HPDE6-E6E7 (cell line): ENCODE measurements at regions not wholly inside any gene's neighbourhood (a gene's known extent, or its start where the extent isn't known, plus 50 kb on each side); places are given as distances from the start of the nearest gene placed in this dataset.

Experiments used
- DNase-seq: peaks from one replicate; pipeline ENCODE4 v3.0.0; 2011; ENCODE audit warnings: missing footprints; ENCODE audit errors: extremely low spot score

DNA sequence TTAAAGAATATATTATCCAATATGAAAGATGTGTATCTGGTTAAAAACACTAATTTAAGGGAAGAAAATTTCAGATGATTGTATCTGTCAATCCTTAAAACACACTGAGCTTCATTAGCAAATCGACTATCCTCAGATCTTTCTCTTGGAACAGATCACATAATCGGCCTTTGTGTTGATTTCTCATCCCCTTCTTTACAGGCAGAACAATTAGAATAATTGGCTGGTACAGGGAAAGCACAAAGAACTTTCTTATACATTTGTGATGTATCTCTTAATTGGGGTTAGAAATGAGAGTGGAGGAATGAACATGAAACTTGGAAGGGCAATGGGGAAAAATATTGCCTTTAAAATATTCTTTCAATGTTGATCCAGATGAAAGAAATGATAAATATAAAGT lies 662.1 kb downstream of the TLE4 start:
- no peak for DNase-seq

DNA sequence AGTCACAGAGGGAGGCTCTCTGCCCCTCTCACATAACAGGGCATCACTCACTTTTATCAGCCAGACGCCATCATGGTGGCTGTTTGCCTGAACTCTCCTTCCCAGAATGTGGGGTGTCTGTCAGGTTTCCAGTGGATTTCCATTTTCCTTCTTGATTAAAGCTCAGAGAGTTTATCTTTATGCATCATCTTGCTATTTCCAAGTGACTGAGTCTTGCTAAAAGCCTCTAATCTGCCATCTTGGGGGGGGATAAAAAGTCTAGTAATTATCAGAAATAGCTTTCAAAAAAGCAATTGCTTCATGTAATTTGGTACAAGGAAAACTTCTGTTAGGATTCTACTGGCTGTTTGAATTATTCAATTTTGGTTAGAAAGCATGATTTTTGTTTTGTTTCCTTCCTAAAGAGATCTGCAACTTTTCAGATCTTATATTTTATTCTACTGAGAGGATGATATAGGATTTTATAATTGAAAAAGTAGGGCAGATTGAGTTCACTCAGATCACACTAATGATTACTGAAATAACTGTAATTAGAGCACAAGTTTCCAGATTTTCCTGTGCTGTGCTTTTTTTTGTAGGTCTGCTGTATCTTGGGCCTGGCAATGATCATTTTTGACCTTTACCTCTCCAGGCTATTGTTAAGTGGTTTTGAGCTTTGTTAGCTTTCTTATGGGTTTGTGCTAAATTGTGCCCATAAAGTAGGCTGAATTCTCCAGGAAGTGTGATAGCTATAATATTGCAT lies 661.5 kb downstream of the TLE4 start:
- no peak for DNase-seq

DNA sequence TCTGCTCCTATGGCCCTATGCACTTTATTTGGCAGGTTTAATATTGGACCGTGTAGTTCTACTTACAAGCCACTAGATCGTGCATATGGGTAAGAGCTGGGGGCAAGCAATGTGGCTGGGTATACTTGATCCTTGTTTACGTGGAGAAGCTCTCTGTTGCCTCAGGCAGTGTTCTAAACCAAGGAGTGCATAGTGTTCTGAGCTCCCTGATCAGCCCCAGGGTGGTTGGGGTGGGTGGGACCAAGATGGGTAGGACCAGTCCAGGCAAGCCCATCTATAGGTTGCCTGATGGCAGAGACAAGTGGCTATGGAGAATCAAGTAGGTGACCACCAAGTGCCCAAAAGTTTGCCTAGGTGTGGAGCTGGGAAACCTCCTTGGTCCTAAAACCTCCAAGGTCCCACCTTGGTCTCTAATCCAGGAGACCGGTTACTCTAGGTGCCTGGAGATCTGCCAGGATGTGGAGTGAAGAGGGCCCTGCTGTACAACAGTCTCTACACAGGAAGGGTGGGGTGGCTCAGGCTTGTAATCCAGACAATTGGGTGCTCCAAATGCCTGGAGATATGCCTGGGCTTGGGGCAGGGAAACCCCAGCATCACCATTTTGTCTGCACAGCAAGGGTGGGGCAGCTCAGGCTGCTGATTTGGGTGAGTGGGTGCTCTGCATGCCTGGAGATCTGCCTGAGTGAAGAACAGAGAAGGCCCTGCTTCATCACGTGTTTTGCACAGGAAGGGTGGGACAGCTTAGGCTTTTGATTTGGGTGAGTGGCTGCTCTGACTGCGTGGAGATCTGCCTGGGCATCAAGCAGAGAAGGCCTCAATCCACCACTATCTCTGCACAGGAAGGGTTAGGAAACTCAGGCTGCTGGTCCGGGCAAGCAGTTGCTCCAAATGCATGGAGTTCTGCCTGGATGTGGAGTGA lies 659.8 kb downstream of the TLE4 start:
- no peak for DNase-seq

DNA sequence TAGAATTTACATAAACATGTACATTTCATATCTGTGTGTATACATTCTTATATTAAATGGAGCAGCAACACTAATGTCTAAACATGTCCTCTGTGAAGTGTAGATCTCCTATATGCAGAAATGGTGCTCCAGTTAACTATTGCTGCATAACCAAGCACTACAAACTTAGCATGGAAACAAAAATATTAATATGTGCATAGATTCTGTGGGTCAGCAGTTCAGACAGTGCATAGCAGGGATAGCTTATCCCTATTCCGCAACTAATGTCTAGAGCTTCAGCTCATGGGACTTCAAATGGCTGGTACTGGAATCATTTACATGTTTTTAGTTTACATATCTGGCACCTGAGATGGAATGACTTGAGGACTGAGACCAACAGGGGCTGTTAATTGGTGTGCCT lies 652.1 kb downstream of the TLE4 start:
- no peak for DNase-seq

DNA sequence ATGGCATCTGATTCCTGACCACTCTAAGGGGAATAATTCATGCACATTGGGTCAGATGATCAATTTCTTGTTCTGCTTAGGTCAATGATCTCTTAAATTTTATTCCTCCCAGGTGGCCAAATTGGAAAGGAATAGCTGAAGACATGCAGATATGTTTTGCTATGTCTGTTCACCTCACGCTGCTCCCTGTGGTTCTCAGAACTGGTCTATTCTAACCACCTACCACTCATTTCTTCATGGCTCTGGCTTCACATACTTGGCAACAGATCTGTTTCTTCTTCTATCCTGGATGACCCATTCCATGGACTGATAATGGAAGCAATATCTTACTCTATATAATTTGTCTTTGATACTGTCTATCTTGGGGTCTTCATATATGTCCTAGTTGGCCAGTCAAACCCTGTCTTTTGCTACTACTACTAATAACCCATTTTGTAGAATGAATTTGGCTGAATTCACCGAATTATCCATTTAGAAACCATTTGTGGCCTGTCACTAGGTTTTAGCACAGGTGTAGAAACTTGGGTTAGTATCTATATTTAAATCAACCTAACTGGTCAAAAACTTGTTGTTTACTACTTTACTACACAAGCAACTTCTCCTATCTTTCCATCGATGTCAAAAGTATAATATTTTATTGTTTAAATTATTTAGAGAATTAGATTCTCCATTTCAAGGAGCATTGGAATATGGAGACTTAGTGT lies 650.9 kb downstream of the TLE4 start:
- no peak for DNase-seq

DNA sequence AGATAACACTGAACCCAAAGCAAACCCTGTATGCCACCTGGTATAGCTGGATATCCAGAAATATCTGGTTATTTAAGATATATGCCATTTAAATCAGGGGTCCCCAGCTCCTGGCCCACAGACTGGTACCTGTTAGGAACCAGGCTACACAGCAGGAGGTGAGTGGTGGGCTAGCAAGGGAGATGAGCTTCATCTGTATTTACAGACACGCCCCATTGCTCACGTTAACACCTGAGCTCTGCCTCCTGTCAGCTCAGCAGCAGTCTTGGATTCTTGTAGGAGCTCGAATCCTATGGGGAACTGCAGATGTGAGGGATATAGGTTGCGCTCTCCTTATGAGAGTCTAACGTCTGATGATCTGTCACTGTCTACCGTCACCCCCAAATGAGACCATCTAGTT lies 646.6 kb downstream of the TLE4 start:
- no peak for DNase-seq

DNA sequence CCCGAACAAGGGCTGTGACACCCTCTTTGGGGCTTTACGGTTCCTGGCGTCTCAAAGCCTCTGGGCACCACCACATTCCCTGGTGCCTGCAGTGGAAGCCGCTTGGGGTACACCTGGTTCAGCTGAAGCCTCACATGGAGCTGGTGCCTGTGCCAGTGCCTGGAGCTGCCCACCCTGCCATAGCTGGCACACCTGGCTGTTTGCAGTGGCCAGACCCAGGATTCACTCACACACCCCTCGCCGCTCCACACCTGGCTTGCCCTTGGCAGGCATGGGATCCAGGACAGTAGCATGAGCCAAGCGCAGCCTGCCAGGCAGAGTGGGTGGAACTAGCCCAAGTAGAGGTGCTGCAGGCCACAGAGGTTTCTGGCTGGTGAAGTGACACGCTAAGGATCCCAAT lies 641.8 kb downstream of the TLE4 start:
- no peak for DNase-seq

DNA sequence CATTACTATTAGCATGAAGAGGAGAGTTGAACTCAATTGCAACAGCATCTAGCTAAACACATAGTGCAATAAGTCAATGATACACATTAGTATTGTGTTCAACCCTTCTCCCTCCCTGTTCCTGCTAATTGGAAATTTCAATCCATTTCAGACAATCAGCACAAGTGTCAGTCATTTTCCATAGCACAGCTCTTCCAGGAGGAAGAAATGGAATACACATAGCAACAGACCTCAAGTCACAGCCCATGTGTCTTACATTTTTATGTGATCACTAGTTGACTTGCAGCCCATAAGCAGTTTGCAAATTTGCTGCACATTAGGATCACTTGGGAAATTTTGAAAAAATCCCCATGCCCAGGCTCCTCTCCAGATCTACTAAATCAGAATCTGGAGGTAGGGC lies 636.9 kb downstream of the TLE4 start:
- DNase-seq: no peak

DNA sequence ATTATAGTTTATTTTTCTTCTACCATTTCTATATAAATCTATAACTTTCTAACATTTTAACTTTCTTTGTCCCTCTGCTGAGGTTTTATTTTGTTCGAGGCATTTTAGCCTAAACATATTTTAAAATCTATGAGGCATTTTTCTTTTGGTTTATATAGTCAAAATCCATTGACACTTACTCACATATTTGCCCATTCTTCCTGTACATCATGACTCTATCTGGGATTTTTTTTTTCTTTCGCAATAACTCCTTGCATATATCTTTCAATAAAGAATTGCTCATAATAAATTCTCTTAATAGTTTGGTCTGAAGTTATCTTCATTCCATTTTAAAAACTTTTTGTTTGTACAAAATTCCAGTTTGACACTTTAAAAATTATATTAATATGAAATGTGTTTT lies 632.3 kb downstream of the TLE4 start:
- no peak for DNase-seq

DNA sequence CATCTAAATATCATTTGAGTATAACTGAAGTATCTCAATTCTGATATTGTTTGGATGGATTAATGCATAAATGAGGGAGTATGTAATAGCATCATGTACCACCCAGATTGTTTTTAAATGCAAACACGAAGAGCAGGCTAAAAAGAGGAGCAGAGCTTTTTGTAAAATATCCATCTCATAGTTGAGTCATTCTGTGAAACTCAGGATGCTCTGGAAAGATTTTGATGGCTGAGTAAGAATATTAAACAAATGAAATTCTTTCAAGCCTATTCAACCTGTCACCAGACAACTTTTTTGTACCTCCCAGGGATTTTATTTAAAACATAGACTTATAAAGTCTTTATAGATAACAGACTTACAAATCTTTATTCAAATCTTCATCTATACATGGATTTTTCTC lies 625.9 kb downstream of the TLE4 start:
- no peak for DNase-seq

DNA sequence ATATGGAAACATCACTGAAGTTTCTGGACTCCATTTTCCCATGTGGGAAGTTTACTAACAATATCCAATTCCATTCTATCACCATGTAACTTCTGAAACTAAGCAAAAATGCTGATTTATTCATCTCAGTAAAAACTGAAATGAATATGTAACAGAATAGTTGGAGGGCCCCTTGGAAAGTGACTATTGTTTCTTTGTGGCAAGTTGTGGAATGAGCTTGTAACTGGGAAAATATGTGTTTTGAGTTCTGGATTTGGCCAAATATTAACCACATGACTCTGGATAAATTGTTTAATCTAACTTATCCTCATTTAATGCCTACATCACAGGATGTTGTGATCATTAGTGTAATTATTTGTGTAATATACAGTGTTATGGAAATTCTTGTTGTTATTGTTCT lies 619.3 kb downstream of the TLE4 start:
- DNase-seq: no peak

DNA sequence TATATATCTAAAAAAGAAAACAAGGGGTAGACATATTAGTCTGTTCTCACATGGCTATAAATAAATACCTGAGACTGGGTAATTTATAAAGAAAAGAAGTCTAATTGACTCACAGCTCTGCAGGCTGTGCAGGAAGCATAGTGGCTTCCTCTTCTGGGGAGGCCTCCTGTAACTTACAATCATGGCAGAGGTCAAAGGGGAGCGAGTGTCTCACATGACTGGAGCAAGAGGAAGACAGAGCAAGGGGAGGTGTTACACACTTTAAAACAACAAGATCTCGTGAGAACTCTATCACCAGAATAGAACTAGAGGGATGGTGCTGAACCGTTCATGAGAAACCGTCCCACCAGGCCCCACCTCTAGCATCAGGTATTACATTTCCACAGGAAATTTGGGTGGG lies 616.8 kb downstream of the TLE4 start:
- no peak for DNase-seq

DNA sequence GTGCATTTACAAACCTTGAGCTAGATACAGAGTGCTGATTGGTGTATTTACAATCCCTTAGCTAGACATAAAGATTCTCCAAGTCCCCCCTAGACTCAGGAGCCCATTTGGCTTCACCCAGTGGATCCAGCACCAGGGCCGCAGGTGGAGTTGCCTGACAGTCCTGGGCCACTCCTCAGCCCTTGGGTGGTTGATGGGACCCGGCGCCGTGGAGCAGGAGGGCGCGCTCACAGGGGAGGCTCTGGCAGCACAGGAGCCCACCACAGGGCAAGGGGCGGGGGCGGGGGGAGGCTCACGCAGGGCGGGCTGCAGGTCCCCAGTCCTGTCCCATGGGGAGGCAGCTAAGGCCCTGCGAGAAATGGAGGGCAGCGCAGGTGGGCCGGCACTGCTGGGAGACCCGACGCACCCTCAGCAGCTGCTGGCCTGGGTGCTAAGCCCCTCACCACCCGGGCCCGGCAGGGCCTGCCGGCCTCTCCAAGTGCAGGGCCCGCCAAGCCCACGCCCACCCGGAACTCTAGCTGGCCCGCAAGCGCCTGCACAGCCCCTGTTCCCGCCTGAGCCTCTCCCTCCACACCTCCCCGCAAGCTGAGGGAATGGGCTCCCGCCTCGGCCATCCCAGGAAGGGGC lies 613.5 kb downstream of the TLE4 start:
- DNase-seq: no peak

DNA sequence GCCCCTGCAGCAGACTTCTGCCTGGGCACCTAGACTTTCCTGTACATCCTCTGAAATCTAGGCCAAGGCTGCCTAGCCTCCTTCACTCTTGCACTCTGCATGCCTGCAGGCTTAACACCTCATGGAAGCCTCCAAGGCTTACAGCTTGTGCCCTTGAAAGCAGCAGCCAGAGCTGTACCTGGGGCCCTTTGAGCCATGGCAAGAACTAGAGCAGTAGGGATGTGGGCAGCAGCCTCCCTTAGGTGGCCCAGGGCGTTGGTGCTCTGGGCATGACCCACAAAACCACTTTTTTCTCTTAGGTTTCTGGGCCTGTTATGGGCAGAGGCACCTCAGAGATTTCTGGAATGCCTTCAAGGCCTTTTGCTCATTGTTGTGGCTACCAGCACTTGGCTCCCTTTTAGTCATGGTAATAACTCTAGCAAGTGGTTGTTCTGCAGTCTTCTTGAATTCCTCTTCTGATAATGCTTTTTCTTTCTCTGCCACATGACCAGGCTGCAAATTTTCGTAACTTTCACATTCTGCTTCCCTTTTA lies 606.2 kb downstream of the TLE4 start:
- no peak for DNase-seq

DNA sequence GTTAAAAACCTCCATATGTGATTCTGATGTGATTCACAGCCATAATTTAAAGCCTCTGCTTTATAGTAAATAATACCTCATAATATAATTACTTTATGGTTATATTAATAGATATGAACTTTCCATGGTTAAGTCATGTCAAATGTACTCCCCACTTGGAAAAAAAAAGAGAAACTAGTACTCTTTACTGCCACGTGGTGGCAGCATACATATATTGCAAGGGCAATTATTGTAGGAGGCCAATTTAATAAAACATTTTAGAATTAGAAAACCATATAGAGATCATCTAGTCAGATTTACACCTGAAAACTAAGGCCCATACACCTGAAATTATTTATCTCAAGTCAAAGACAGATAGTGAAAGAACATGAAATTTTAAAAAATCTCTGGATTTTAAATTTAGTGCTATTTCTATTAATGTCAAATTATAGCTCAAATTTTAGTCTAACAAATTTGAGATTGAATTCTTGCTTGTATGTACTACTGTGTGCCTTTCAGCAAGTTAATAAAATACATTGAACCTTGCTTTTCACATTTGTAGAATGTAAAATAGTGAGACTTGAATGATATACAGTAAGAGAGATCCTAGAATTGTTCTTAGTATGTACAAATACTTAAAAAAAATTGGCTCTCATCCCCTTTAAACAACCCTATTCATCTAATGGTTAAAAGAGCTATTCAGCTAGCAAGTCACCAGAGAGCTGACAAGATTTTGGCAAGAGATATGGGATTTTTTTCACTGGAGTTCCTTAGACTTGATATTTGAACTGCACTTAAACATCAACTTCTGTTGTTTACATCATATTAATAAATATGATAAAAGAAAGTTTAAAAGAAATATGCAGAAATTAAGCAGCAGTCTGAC lies 603.8 kb downstream of the TLE4 start:
- peak; percentile 3 for DNase-seq

DNA sequence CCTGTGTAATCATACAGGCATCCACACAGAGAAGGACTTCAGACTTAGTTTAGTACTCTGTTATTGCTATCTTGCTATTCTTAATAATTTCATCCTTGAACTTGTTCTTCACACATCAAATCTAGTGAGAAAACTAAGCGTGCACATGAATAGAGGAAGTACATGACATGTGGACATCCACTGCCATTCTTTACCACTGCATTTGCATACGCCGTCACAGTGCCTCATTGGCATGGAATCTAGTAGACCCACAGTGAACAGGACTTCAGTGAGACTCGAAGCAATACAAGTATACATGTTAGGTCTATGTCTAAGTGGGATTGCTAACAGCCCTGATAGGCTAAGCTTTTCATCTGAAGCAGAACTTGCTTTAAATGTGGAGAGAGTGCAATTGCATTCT lies 592.1 kb downstream of the TLE4 start:
- DNase-seq: no peak

DNA sequence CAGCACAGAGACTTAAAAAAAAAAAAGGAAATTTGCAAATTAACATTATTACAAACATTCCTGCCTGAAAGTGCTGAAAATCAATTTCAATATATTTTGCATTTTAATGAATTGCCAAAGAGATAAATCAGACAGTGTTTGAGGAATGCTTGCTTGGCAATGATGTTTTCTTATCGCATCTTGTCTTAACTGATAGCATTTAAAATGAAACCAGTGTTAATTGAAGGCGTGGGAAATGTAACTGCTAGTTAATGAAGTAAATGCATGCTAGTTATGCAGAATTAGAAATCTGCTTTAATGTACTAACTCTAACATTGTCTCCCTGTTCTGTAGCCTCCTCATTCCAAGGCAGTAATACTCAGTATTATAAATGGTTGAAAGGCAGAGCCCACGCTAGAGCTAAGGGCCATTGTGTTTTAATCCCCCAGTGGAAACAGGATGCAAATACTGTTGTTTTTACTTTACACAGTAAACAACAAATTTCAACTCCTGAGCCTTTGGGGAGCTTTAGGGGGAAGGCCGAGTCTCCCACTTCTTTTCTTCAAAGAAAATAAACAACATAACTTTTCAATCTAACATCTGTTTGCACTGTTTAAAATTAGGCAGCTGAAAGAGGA lies 586.9 kb downstream of the TLE4 start:
- no peak for DNase-seq

DNA sequence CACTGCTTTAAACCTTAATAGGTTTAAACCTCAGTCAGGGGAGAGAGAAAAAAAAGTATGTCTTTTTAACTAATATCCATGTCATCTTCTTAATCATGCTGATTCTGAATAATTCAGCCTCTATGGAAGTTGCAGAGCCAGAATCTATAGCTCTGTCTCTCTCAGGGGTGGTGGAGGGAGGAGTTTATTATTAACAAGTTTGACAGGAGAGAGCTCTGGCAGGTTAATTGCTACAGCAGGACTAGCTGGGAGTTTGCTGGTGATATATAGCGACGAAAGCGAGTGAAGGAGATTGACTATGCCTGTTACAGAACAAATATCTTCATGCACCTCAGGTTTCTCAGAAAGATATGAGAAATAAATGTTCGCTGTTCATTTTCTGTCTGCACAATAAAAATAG lies 586.4 kb downstream of the TLE4 start:
- no peak for DNase-seq

DNA sequence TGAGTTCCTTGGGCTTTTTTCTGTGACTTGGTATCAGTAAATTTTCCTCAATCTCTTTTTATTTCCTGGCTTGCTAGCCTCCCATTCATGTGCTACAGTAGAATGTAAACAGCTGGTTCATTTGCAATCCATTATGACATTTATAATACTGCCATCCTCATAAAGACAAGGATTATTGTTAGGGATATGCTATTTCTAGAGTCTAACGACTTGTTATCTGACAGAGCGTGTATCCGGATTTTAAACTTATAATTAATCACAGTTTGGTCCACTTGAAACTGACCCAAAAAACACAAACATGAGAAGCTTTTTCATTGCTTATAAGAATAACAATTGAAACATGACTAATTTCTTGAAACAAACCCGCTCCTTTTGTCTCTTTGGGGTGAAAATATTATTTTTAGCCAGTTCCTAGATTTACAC lies 585.8 kb downstream of the TLE4 start:
- DNase-seq: no peak

DNA sequence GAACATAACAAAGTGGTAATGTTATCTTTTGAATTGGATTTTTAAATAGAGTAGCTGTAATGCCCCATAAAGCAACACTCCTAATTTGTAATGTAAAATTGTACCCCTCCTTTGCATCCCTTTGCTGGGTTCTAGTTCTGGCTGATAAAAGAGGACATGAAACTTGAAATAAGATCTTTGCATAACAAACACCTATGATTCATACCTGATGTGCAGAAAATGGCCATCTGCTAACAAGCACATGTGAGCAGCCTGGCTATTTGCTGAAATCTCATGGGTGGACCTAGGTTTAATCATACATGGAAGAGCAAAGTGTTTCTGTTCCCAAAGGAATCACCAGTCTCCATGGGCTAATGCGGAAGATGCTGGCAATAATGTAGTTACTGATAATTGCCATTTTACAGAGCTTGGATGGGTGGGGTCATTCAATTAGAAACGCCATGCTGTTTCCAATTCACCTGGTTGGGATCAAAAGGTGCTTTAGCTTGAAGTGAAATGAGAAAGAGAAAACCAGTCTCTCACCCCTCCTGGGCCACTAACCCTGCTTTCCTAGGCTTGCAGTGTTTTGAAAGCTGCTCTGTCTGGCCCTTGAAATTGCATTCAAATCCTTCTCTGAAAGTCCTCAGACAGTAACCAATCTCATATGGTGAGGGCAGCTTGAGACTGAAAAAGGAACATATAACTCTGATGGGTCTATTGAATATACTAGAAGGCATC lies 585.1 kb downstream of the TLE4 start:
- no peak for DNase-seq
